A172 (cell line): ENCODE measurements at regions not wholly inside any gene's neighbourhood (a gene's known extent, or its start where the extent isn't known, plus 50 kb on each side); places are given as distances from the start of the nearest gene placed in this dataset.
A peak's percentile ranks its signal among the peaks of the same experiment; 100 is the strongest.

ENCODE experiments used
- DNase-seq: peaks from one replicate; pipeline ENCODE4 v3.0.0-alpha.2; 2015; ENCODE audit warnings: low spot score

DNA sequence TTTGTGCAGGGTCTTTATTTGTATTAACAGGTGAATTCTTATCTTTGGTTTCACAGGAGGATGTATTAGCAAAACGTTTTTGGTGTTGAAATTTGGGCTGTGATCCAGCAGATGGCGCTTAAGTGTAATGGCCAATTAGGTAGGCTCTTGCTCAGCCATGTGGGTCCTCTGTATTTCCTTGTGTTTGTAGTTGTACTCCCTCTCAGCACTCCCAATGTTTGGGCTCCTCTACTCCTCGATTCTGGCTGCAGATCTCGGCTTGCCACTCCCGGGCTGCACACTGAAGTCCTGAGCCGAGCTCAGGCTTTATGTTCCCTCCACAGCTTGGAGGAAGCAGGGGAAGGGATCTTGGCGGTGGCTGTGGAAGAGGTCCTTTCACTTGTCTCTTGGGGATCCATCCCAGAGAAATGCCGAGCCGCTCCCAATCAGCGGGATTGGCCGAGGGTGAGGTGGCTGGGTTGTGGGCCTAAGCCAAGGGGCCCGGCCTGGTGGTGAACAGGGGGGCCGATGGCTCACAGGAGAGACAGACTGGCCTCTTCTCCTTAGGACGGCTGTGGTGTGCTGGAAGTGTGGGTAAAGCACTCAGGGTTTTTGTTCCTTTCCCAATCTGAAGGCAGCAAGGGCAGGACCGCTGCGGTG is 133.7 kb downstream of the AEBP2 start:
- DNase-seq = peak; percentile 46

DNA sequence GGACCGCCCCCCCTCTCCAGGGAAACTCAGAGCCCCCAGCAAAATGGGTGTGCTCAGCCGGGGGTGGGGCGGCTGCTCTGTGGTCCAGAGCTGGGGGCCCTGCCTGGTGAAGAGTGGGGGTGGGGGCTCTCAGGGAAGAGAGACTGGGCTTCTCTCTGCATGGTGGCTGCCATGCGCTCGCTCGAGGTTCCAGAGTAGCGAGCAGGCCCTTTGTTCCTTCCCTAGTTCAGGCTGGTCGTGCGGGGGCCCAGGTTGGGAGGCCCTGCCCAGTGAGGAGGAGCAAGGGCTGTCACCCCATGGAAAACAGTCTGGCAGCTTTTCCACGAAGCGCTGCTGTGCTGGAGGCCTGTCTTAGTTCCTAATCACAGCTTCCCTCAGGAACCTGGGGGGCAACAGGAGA is 134.6 kb downstream of the AEBP2 start:
- DNase-seq = no peak

GRCh38 chr12:19574601-19575000 is 135.3 kb downstream of the AEBP2 start:
- no peak for DNase-seq

- DNase-seq = peak; percentile 88
Observed at GRCh38 chr12:19575337-19576243, 136.3 kb downstream of the AEBP2 start.

DNA sequence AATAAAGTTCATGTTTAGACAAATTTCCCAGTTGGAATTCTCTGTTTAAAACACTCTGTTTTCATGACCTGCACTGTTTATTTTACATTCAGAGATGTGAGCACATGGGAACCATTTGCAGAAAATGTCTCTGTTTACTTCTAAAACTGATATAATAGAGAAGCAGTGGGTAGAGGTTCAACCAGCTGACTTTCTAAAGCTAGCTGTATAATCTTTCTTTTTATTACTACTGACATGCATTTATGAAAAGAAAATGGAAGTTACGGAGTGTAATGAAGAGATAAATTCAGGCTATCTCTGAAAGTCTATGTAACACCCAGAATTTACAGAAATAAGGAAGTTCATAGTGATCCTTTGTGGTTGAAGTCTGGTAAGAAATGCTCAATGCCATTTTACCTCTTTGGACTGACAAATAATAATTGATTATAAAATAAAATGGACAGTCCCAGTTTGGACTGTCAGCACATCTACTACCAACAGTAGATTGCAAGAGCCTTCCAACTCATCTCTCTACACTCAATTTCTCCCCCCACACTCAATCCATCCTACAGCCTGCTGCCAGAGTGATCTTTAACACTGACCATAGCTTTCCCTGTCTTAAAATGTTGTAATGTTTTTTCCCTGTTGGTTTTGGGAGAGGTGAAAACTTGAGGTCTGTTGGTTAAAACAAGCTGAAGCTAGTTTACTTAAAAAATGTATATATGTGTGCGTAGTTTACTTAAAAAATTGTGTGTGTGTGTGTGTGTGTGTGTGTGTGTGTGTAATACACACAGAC is 137.4 kb downstream of the AEBP2 start:
- no peak for DNase-seq

DNA sequence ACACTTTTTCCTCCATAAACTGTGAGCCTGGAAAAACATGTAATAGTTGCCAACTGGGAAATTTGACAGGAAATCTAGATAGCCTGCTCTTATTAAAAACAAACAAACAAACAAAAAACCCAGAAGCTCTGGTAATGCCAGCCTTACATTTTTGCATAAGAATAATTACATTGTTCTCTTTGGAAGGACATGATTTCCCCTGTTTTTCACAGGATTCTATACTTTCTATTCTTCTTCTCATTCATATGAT is 137.9 kb downstream of the AEBP2 start:
- no peak for DNase-seq

DNA sequence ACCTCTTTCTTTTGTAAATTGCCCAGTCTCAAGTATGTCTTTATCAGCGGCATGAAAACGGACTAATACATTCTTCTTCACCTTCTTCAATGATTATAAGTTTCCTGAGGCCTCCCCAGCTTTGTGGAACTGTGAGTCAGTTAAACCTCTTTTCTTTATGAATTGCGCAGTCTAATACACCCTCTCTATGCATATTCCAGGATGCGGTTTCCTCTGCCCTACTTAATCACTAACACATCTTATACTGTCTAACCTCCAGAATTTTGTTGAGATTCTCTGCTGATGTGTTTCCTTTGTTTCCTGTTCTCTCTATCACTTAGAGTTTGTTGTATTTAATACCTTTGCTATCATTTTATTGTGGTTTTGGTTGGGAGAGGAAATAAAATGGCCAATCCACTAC is 145.4 kb downstream of the AEBP2 start:
- DNase-seq = no peak

GRCh38 chr12:19588951-19589350 is 149.7 kb downstream of the AEBP2 start:
- no peak for DNase-seq

DNA sequence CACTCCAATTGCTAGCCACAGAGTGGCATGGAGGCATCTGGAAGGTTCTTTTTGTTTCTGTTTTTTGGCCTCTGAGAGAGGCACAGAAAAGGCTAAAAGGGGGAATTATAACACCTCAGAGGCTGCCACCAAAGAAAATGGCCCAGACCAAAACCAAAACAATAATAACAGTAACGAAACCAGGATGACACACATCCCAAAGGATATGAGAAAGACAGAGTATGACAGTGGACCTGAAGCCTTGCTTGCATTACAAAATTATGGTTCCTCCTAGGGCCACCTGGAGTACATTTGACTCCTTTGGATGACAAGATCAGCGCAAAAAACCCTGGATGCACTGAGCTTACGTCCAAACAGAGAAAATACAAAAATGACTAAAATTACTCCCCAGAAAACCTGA is 152.7 kb downstream of the AEBP2 start:
- DNase-seq = no peak

GRCh38 chr12:19596434-19597166 is 157.3 kb downstream of the AEBP2 start:
- no peak for DNase-seq

DNA sequence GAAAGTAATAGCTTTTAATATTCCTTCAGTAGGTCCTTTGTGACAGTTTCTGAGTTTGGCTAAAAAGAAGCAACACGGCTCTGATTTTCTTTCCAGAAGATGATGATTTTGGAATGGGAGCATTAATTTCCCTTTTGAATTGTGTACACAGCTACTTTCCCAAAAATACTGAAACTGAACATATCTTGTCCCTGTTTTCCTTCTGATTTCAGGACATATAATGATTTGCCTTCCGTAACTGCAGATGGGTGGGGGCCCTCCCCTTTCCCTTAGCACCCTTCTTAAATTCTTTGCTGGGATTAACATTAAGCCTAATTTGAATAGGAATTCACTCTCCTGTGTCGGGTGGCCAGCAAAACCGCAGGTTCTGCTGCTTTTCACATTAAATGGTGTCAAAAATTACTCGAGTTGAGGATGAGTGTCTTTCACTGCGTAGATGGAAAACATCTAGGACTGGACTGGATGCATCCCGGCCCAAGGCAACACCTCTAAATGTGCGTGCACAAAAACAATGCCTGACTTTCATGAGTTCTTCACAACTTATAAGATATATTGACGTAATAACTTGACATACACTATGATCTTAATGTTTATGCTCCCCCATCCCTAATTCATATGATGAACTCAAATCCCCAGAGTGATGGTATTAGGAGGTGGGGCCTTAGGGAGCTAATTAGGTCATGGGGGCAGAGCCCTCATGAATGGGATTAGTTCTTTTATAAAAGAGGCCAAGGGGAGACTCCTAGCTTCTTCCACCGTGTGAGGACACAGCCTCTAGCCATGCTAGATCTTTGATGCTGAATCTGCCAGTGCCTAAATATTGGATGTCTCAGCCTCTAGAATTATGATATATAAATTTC is 158.1 kb downstream of the AEBP2 start:
- no peak for DNase-seq

GRCh38 chr12:19605720-19606119 is 166.4 kb downstream of the AEBP2 start:
- no peak for DNase-seq

DNA sequence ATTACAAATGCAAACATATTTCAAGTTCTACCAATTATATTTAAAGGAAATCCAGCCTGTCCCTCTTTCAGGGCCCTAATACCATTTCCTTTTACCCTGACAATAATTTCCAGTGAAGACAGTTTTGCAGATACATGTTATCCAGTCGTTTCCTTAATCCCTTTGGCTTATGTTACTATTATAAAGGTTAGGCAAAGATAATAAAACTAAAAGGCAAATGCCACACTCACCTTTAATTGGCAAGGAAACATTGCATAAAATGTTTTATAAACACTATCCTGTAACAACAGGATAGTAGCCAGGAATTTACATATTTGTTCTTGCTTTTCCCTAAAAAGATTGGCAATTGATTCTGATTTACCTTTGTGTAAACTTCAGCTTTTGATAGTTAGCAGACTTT is 168.7 kb downstream of the AEBP2 start:
- DNase-seq = no peak

DNA sequence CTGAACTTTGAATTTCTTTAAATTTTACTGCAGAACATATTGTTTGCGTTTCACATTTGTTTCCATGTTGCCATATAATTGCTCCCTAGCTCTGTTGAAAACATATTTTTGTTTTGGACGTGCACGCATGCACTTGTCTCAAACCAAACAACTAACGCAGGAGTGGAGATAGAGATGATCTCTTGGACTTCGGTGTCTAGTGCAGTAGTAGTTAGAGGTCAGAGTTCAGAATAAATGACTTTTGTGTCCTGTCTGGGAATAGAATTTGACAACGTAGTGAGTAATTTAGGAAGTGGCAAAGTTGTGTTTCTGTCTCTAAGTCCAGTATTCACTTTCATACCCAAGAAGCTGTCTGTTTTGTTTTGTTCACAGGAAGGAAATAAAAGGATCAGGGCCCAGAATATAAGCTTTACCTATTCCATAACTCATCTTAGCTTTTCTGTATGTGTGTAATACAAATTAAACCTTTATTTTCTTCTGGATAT is 173.8 kb downstream of the AEBP2 start:
- DNase-seq = no peak

DNA sequence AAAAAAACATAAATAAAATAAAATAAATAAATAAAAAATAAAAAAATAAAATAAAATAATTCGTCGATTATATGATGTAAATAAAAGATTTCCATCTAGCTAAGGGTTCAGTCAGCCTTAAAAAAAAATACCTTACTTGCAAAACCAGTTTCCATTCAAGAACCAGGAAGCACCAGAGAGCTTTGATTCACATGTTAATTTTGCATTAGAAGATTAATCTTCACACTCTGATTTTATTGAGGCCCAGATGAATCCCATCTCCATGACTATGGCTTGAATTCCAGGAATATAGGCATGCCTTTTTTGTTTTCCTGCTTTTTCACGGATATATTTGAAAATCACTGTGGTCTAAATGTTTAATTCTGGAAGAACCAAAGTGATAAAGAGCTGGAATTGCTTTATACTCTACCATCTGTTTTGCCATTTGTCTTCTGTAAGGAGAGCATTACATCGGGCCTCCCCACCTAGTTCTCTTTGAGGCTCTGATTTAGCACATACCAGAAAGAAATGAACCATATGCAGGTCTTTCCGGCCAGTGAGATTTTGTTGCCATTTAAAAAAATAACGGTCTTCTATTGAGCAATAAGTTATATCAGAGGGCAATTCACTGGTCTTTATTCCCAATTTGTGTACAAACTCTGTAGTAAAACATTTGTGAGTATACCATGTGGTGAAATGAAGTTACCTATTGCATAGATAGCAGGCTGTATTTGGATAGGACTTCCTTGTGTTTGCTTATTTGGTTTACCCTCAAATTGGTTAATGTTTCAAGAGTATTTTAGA is 175.5 kb downstream of the AEBP2 start:
- no peak for DNase-seq

GRCh38 chr12:19615384-19615725 is 176.1 kb downstream of the AEBP2 start:
- no peak for DNase-seq

- DNase-seq = no peak
Observed at GRCh38 chr12:19616781-19617180, 177.5 kb downstream of the AEBP2 start.

DNA sequence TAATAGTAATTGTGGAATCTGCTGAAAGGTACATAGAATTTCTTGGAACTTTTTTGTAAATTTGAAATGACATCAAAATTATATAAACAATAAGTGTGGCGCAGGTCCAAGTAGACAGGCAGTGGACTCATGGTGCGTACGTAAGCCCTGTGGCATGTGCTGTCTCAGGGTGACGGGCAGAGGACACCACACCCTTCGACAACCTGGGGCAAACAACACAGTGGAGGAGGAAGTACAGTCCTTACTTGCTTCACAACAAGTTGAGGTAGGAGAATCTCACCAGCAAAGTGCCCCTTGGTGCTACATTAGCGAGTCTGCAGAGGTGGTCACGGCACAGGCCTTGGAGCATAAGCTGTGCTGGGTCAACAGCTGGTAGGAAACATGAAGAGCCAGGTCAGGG is 180.9 kb downstream of the AEBP2 start:
- DNase-seq = no peak

DNA sequence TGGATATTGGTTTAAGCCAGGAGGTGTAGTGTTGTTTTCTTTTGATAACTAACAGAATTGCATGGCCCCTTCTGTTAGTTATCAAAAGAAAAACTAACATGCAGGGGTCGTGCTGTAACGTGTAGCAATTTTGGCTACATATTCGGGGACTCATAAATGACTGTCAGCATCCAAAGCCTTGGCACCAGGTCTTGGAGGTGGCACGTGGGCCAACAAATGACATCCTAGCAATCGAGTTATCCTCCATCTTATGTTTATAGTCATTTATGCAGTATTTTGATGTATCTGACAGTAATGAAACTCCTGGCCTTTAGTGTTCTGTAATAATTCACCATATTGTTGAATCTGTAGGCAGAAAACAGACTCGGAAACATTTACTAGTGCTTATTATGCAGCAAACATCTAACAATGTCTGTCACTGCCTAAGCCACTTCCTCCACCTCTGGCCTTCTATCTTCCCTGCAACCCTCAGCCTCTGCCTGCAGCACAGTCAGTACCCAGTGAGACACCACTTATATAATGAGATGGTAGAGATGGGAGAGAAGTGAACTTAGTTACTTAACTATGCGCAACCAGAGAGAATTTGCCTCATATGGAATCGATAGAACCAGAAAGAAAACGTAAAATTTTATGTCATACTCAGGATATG is 184.6 kb downstream of the AEBP2 start:
- DNase-seq = no peak

- no peak for DNase-seq
Observed at GRCh38 chr12:19624491-19624890, 185.2 kb downstream of the AEBP2 start.
